H9 (cell line): ENCODE measurements at regions not wholly inside any gene's neighbourhood (a gene's known extent, or its start where the extent isn't known, plus 50 kb on each side); places are given as distances from the start of the nearest gene placed in this dataset.

Experiments used
- DNase-seq: peaks from one replicate; pipeline ENCODE4 v3.0.0-alpha.2; 2017
- H2AFZ ChIP-seq: one replicate; pipeline ENCODE4 v1.6.1; 2013; ENCODE audit warnings: mild to moderate bottlenecking, low read length, control low read depth, moderate library complexity
- H2AK5ac ChIP-seq: 2 replicates; pipeline ENCODE4 v1.6.1; 2013; ENCODE audit warnings: low read length, control low read depth, mixed read lengths; ENCODE audit not compliant: insufficient read length
- H2BK120ac ChIP-seq: one replicate; pipeline ENCODE4 v1.6.1; 2013; ENCODE audit warnings: low read depth, mild to moderate bottlenecking, low read length, control low read depth, inconsistent platforms; ENCODE audit not compliant: poor library complexity, severe bottlenecking
- H2BK12ac ChIP-seq: 2 replicates; pipeline ENCODE4 v1.6.1; 2013; ENCODE audit warnings: low read length, control low read depth, mixed read lengths, low read depth; ENCODE audit not compliant: insufficient read length
- H2BK15ac ChIP-seq: 2 replicates; pipeline ENCODE4 v1.6.1; 2013; ENCODE audit warnings: low read depth, low read length, control low read depth
- H2BK20ac ChIP-seq: one replicate; pipeline ENCODE4 v1.6.1; 2013; ENCODE audit warnings: low read depth, mild to moderate bottlenecking, low read length, control low read depth, inconsistent platforms; ENCODE audit not compliant: poor library complexity, severe bottlenecking
- H2BK5ac ChIP-seq: 2 replicates; pipeline ENCODE4 v1.6.1; 2013; ENCODE audit warnings: low read length, control low read depth, mixed read lengths; ENCODE audit not compliant: insufficient read length
- H3K14ac ChIP-seq: 2 replicates; pipeline ENCODE4 v1.6.1; 2013; ENCODE audit warnings: low read length, control low read depth; ENCODE audit not compliant: insufficient read depth
- H3K18ac ChIP-seq: 2 replicates; pipeline ENCODE4 v1.6.1; 2013; ENCODE audit warnings: low read depth, mild to moderate bottlenecking, mixed read lengths, low read length, control low read depth; ENCODE audit not compliant: insufficient read length
- H3K23ac ChIP-seq: 2 replicates; pipeline ENCODE4 v1.6.1; 2013; ENCODE audit warnings: low read length, control low read depth, mixed read lengths, low read depth; ENCODE audit not compliant: insufficient read length
- H3K23me2 ChIP-seq: 2 replicates; pipeline ENCODE4 v1.6.1; 2013; ENCODE audit warnings: low read depth, mild to moderate bottlenecking, mixed read lengths, low read length, control low read depth; ENCODE audit not compliant: insufficient read length, poor library complexity, severe bottlenecking
- H3K27ac ChIP-seq: 2 replicates; pipeline ENCODE4 v1.5.1; 2013; ENCODE audit warnings: low read length, control low read depth, mixed read lengths, low read depth; ENCODE audit not compliant: insufficient read length
- H3K27me3 ChIP-seq: 2 replicates; pipeline ENCODE4 v1.6.1; 2013; ENCODE audit warnings: low read length, control low read depth, inconsistent platforms; ENCODE audit not compliant: insufficient read depth
- H3K4ac ChIP-seq: 2 replicates; pipeline ENCODE4 v1.6.1; 2013; ENCODE audit warnings: low read depth, mild to moderate bottlenecking, control low read depth, inconsistent platforms, low read length, moderate library complexity
- H3K4me1 ChIP-seq: 2 replicates; pipeline ENCODE4 v1.6.1; 2013; ENCODE audit warnings: low read length, control low read depth, inconsistent platforms; ENCODE audit not compliant: insufficient read depth
- H3K4me2 ChIP-seq: 2 replicates; pipeline ENCODE4 v1.6.1; 2013; ENCODE audit warnings: low read length, control low read depth, mixed read lengths; ENCODE audit not compliant: insufficient read length, insufficient read depth
- H3K56ac ChIP-seq: 2 replicates; pipeline ENCODE4 v1.6.1; 2013; ENCODE audit warnings: low read depth, mild to moderate bottlenecking, mixed read lengths, low read length, control low read depth; ENCODE audit not compliant: insufficient read length
- H3K79me1 ChIP-seq: 2 replicates; pipeline ENCODE4 v1.6.1; 2013; ENCODE audit warnings: low read depth, mild to moderate bottlenecking, moderate library complexity, low read length, control low read depth, inconsistent platforms; ENCODE audit not compliant: insufficient read depth, poor library complexity, severe bottlenecking
- H3K79me2 ChIP-seq: 2 replicates; pipeline ENCODE4 v1.6.1; 2013; ENCODE audit warnings: low read length, control low read depth, inconsistent platforms; ENCODE audit not compliant: insufficient read depth
- H3K9ac ChIP-seq: 2 replicates; pipeline ENCODE4 v1.6.1; 2013; ENCODE audit warnings: low read length, control low read depth, mixed read lengths; ENCODE audit not compliant: insufficient read length; ENCODE audit errors: extremely low read depth
- H3K9me3 ChIP-seq: one replicate; pipeline ENCODE4 v1.6.1; 2013; ENCODE audit warnings: low read depth, low read length, inconsistent platforms; ENCODE audit not compliant: control insufficient read depth
- H3T11ph ChIP-seq: one replicate; pipeline ENCODE4 v1.6.1; 2013; ENCODE audit warnings: mild to moderate bottlenecking, low read length, control low read depth, inconsistent platforms
- H4K20me1 ChIP-seq: one replicate; pipeline ENCODE4 v1.6.1; 2013; ENCODE audit not compliant: control insufficient read depth, insufficient read length, insufficient read depth
- H4K5ac ChIP-seq: 2 replicates; pipeline ENCODE4 v1.6.1; 2013; ENCODE audit warnings: low read depth, mild to moderate bottlenecking, mixed read lengths, low read length, control low read depth; ENCODE audit not compliant: insufficient read length
- H4K8ac ChIP-seq: replicated peaks from 2 replicates; pipeline ENCODE4 v1.6.1; 2013; ENCODE audit warnings: low read length, control low read depth, mixed read lengths, low read depth; ENCODE audit not compliant: insufficient read length
- H4K91ac ChIP-seq: 2 replicates; pipeline ENCODE4 v1.6.1; 2013; ENCODE audit warnings: low read depth, mild to moderate bottlenecking, moderate library complexity, mixed read lengths, low read length, control low read depth; ENCODE audit not compliant: insufficient read length
- H3K27ac Mint-ChIP-seq, 3 experiments: 2 replicates in 2 of 3; 3 replicates in 1 of 3; pipeline ENCODE4 v1.8.0; 2020 to 2021; ENCODE audit warnings: mixed read lengths in 3 of 3, mild to moderate bottlenecking in 1 of 3, moderate library complexity in 1 of 3
- H3K27me3 Mint-ChIP-seq: 2 replicates; pipeline ENCODE4 v1.8.0; 2021; ENCODE audit warnings: low read depth, mild to moderate bottlenecking, moderate library complexity, mixed read lengths
- H3K36me3 Mint-ChIP-seq, 3 experiments: 2 replicates in 2 of 3; 3 replicates in 1 of 3; pipeline ENCODE4 v1.8.0; 2020 to 2021; ENCODE audit warnings: low read depth in 3 of 3, mixed read lengths in 3 of 3; ENCODE audit not compliant: insufficient read depth in 1 of 3
- H3K4me1 Mint-ChIP-seq, 2 experiments: 2 replicates each; pipeline ENCODE4 v1.8.0; 2020; ENCODE audit warnings: mixed read lengths in 2 of 2
- H3K4me3 Mint-ChIP-seq, 2 experiments: 2 replicates in 1 of 2; 3 replicates in 1 of 2; pipeline ENCODE4 v1.8.0; 2020 to 2021; ENCODE audit warnings: mild to moderate bottlenecking in 2 of 2, mixed read lengths in 2 of 2, moderate library complexity in 1 of 2
- H3K9me3 Mint-ChIP-seq, 2 experiments: 2 replicates in 1 of 2; 3 replicates in 1 of 2; pipeline ENCODE4 v1.8.0; 2020; ENCODE audit warnings: mild to moderate bottlenecking in 2 of 2, mixed read lengths in 2 of 2, moderate library complexity in 1 of 2
- CTCF ChIP-seq: fragments of 200-600 bp; sonication (generic); conservative IDR thresholded peaks from 3 replicates; pipeline ENCODE4 v1.8.0; 2021; ENCODE audit warnings: antibody characterized with exemption, mild to moderate bottlenecking
- WGBS: extraction: QIAGEN DNeasy Blood & Tissue Kit; methylation state at CpG from one replicate; pipeline ENCODE4 v1.1.7; 2013; ENCODE audit warnings: missing lambda C conversion rate, low lambda C conversion rate, mixed read lengths; ENCODE audit not compliant: insufficient read length; ENCODE audit errors: extremely low coverage; 5-methylcytosine and 5-hydroxymethylcytosine counted together

GRCh38 chr7:68828575-68828974, 769.7 kb upstream of the AUTS2 start:
- Histone ChIP-seq H3K79me2 (no peaks in the 10 kb centered on the region), H3K9me3 (peaks cover 10% of the 10 kb centered on the region), H3K27me3 (no peaks in the 10 kb centered on the region), H2AK5ac (no peak overlapping the region), H2BK120ac (no peak overlapping the region), H3K4ac (no peak overlapping the region), H3K56ac (no peak overlapping the region), H4K20me1 (no peaks in the 10 kb centered on the region), H4K91ac (no peak overlapping the region), H3K4me1 (no peaks in the 10 kb centered on the region), H3K4me2 (no peak overlapping the region), H2AFZ (no peak overlapping the region), H3K9ac (no peak overlapping the region), H3K27ac (no peak overlapping the region), H3K23ac (no peak overlapping the region), H2BK15ac (no peak overlapping the region), H3K79me1 (no peaks in the 10 kb centered on the region), H4K5ac (no peak overlapping the region), H3K23me2 (no peaks in the 10 kb centered on the region), H4K8ac (no peak overlapping the region), H2BK20ac (no peak overlapping the region), H2BK5ac (no peak overlapping the region), H3K14ac (no peak overlapping the region; the same call in 1 of the 2 replicates), H2BK12ac (no peak overlapping the region), H3K18ac (no peak overlapping the region), H3T11ph (no peak overlapping the region)
- no CpG with 5 or more reads among the region's 11 CpGs for WGBS
- TF ChIP-seq CTCF, result no peak
- Mint-ChIP-seq H3K27ac (no peak overlapping the region), H3K27me3 (peaks cover 1% of the 10 kb centered on the region; the same call in 1 of the 2 replicates), H3K4me3 (no peak overlapping the region), H3K9me3 (peaks cover 23 to 43% of the 10 kb centered on the region in 2 experiments), H3K4me1 (no peaks in the 10 kb centered on the region), H3K36me3 (peaks cover 9 to 22% (median 18%) of the 10 kb centered on the region in 3 experiments; a peak in 6 of 7 replicates)
- no peak for DNase-seq
